Activated CD8-positive, alpha-beta memory T cell treated with anti-CD3 and anti-CD28 coated beads, Interleukin-2, amount 50 U/mL, for 4 hours (primary cell): ENCODE measurements at regions not wholly inside any gene's neighbourhood (a gene's known extent, or its start where the extent isn't known, plus 50 kb on each side); places are given as distances from the start of the nearest gene placed in this dataset.

Experiments used
- DNase-seq: peaks from one replicate; pipeline ENCODE4 v3.0.0-alpha.2; 2020

DNA sequence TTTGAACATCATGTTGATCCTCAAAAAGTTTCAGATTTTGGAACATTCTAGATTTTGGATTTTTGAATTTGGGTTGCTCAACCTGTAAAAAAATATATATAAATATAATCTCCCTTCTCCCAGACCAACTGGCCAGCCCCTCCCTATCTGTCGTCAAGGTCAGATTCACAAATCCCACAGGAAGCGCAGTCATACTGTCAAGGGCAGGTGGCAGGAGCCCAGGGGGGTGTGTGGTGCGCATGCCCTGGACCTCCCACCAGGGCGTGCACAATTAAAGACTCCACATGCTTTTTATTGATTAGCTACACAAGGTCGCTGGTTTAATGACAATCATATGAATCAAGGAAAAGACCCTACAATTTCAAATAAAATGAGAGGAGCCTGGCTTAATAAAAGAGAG lies 77.0 kb upstream of the EEPD1 start:
- DNase-seq: no peak

GRCh38 chr7:36078816-36079360 lies 74.2 kb upstream of the EEPD1 start:
- no peak for DNase-seq

DNA sequence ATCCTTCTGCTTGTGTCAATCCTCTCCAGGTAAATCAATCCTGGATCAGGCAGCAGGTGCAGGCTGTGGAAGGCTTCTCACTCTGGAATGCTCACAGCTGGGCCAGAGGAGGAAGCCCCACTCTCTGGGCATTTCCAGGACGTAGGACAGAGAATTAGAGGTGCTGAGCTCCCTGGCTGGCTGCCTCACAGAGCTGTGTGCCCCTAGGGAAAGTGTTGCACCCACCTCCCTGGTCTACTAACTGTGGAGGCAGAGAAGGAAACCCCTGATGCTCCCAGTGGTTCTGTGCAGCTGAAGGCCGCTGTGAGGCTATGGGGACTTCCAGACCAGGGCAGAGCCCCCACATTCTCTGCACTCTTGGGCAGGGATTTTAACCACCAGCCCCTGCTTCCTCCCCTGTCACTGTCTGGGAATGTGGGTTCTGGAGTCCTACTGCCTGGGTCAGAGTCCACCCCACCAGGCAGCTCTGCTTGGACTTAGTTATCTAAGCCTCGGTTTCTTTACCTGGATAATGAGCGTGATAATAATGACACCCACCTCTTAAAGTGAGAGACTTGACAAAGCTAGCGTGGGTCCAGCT lies 73.5 kb upstream of the EEPD1 start:
- no peak for DNase-seq

- no peak for DNase-seq
Observed at GRCh38 chr7:36080843-36081242, 72.2 kb upstream of the EEPD1 start.

DNA sequence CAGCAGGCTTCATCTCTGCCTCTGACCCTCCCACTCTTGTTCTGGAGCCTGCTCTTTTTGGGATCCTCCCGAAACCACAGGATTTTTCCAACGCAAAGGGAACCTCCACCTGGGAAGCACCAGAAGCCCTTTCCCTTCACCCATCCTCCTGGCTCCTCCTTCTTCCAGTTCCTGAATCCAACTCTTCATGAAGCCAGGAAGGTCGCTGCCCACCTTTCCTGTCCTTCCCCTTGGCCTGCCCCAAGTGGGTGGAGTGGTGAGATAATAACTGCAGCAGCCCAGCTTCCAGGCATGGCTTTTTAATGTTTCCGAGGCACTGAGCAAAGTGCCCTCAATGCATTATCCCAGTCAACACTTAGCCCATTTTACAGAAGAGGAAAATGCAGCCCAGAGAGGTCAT lies 70.8 kb upstream of the EEPD1 start:
- DNase-seq: no peak

DNA sequence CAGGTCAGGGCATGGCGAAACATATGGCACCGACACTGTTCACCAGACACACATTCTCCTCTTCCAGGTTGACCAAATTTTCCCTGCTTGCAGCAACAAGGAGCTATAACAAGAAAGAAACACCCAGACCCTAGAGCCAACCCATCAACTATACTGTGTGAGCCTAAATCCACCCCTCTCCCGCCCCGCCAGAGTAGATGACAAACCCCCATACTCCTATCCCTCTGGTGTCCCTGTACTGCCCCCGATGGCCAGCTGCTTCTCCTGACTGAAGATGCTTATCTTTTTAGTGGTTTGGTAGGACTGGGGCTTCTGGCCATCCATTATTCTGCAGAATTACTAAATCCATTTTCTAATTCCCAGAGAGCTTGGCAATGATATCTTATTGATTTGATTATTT lies 70.1 kb upstream of the EEPD1 start:
- no peak for DNase-seq

- DNase-seq: no peak
Observed at GRCh38 chr7:36083626-36084380, 69.3 kb upstream of the EEPD1 start.

- DNase-seq: no peak
Observed at GRCh38 chr7:36084485-36085091, 68.5 kb upstream of the EEPD1 start.

DNA sequence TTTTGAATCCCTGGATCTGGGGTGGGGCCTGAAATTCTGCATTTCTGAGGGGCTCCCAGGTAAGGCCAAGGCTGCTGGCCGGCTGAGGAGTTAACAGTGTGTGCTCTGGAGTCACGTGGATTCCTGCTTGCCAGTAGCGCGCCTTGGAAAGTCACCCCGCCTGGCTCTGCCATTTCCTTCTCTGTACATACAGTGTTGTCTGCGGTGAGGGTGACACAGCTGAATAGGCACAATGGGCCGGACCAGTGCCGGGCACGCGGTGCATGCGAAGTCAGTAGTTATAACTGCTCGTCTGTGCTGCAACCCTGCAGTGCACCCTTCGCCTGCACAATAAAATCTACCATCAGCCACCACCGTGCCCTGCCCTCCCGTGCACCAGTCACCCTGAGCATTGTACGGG lies 68.0 kb upstream of the EEPD1 start:
- DNase-seq: no peak

- DNase-seq: no peak
Observed at GRCh38 chr7:36086571-36086970, 66.5 kb upstream of the EEPD1 start.

DNA sequence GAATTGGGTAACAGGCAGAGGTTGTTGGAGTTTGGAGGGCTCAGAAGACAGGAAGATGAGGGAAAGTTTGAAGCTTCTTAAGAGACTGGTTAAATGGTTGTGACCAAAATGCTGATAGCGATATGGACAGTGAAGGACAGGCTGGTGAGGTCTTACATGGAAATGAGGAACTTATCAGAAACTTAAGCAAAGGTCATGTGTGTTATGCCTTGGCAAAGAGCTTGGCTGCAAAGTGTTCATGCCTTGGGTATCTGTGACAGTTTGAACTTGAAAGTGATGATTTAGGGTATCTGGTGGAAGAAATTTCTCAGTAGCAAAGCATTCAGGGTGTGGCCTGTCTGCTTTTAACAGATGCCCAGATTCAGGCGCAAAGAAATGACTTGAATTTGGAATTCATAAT lies 64.5 kb upstream of the EEPD1 start:
- DNase-seq: no peak

DNA sequence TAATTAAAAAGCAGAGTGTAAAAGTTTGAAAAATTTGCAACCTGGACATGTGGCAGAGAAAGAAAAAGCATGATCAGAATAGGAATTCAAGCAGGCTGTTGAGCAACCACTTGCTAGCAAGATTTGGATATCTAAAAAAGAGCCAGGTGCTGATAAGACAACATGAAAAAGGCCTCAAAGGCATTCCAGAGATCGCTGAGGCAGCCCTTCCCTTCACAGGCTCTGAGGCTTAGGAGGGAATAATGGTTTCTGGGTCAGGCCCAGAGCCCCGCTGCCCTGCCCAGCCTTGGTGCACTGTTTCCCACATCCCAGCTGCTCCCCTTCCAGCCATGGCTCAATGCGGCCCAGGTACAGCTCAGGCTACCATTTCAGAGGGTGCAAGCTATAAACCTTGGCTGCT lies 64.1 kb upstream of the EEPD1 start:
- no peak for DNase-seq

DNA sequence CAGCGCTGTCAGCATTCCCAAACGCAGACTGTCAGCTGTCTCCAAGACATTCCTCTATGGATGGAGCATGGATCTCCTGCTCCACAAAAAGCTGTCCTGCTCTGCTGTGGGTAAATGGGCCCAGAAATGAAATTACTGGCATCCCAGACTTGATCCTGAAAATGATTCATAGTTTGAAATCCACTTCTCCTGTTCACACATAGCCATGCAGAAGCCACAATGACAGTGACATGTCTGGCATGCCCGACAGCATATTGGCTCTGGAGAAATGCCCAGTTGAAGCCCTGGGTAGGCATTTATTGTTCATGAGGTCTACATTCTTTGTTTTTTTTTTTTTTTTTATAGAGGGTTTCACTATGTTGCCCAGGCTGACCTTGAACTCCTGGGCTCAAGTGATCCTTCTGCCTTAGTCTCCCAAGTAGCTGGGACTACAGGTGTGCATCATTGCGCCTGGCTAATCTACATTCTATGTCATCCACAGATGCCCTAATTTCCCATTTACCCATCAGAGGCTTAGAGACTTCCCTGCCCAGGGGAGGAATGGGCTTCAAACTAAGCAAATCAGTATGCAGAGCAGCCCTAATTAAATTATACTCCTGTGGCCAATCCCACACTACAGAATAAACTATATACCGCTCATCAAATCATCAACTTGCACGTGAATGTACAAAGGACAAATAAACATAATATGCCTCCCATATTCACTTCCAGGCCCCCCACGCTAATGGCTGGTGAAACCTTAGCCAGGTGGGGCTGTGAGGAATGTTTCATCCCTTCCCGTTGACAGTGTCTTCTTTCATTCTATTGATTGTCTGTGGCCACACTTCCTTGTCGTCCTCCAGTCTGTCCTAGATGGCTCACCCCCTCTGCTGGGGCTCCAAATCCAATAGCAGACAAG lies 61.8 kb upstream of the EEPD1 start:
- DNase-seq: no peak

- DNase-seq: no peak
Observed at GRCh38 chr7:36091874-36092176, 61.2 kb upstream of the EEPD1 start.

DNA sequence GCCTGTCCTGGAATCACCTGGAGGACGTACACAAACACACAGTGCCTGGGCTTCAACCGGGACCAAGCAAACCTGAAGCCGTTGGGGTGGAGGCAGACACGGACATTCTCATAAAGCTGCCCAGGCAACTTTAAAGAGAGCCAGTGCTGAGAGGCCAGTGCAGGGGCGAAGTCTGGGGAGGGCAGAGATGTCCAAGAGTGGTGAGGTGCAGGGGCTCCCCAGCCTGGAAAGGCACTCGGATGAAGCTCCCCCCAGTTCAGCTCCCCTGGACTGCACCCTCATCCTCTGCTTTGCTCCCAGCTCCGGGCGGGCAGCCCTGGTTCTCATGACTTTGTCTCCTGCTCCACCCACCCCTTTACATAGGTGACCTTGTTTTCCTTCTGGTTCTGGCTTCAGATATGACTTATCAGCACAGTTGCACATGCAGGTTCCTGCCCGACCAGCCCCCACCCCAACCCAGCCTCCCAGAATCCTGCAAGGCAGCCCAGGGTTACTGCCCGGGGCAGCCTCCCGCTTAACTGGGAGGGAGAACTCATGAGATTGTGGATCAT lies 60.8 kb upstream of the EEPD1 start:
- no peak for DNase-seq

DNA sequence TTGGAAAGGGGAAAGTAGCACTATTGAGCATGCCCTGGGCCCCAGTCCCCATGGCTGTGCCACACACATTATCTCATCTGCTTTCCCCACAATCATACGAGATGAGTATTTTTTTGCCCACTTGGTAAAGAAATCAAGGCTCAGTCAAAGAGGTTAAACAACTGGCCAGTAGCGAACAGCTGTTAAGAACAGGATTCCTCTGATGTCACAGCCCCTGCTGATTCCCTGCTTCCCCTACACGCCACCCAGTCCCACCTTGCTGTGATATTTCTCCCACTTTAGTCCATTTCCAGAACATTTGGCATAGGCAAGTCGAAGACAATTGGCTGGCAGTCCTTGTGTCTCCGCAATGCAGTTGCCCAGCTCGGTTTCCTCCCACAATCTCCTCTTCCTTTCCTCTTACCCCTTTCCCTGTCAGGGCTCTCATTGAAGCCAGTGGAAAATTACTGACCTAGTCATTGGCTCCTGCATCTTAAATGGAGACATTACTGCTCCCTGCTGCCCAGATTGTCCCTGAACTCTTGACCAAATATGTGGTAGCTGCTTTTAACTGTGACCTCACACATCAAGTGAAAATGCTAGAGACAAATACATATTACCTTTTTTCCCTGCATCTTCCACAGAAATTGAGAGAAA lies 56.5 kb upstream of the EEPD1 start:
- no peak for DNase-seq

GRCh38 chr7:36098096-36098495 lies 55.0 kb upstream of the EEPD1 start:
- DNase-seq: no peak

GRCh38 chr7:36100226-36100625 lies 52.8 kb upstream of the EEPD1 start:
- DNase-seq: no peak

GRCh38 chr7:36100634-36101033 lies 52.4 kb upstream of the EEPD1 start:
- no peak for DNase-seq
